GM23338 (cell line): ENCODE measurements at regions not wholly inside any gene's neighbourhood (a gene's known extent, or its start where the extent isn't known, plus 50 kb on each side); places are given as distances from the start of the nearest gene placed in this dataset.

Experiments
- ATAC-seq: fragments of 200-7000 bp; cut with Tn5 transposase; 3 replicates; pipeline ENCODE4 v1.9.1; 2020
- DNase-seq: peaks from one replicate; pipeline ENCODE4 v3.0.0-alpha.2; 2015; ENCODE audit warnings: low spot score
- H2AFZ ChIP-seq: fragments of 200-600 bp; sonication (generic); 2 replicates; pipeline ENCODE4 v1.8.0; 2016; ENCODE audit warnings: antibody characterized with exemption, mild to moderate bottlenecking, moderate library complexity
- H3F3A ChIP-seq: fragments of 200-600 bp; sonication (generic); replicated peaks from 2 replicates; pipeline ENCODE4 v1.8.0; 2017; ENCODE audit warnings: antibody characterized with exemption, mixed run types, low read depth
- H3K27ac ChIP-seq: fragments of 200-600 bp; sonication (generic); 2 replicates; pipeline ENCODE4 v1.6.1; 2016; ENCODE audit warnings: low read depth
- H3K27me3 ChIP-seq: fragments of 200-600 bp; sonication (generic); 2 replicates; pipeline ENCODE4 v1.8.0; 2016; ENCODE audit warnings: mild to moderate bottlenecking, mixed run types, moderate library complexity; ENCODE audit not compliant: insufficient read depth
- H3K36me3 ChIP-seq: fragments of 200-600 bp; sonication (generic); 2 replicates; pipeline ENCODE4 v1.8.0; 2016; ENCODE audit warnings: mild to moderate bottlenecking; ENCODE audit not compliant: insufficient read depth
- H3K4me1 ChIP-seq: fragments of 200-600 bp; sonication (generic); 2 replicates; pipeline ENCODE4 v1.8.0; 2016; ENCODE audit warnings: mild to moderate bottlenecking, moderate library complexity; ENCODE audit not compliant: insufficient read depth
- H3K4me2 ChIP-seq: fragments of 200-600 bp; sonication (generic); 2 replicates; pipeline ENCODE4 v1.7.1; 2017; ENCODE audit warnings: mixed run types
- H3K4me3 ChIP-seq: fragments of 200-600 bp; sonication (generic); 2 replicates; pipeline ENCODE4 v1.6.1; 2016; ENCODE audit warnings: mixed run types
- H3K79me2 ChIP-seq: fragments of 200-600 bp; sonication (generic); replicated peaks from 2 replicates; pipeline ENCODE4 v1.8.0; 2017; ENCODE audit warnings: mild to moderate bottlenecking; ENCODE audit not compliant: insufficient read depth
- H3K9me2 ChIP-seq: fragments of 200-600 bp; sonication (generic); 2 replicates; pipeline ENCODE4 v1.8.0; 2017; ENCODE audit not compliant: insufficient read depth
- H4K20me1 ChIP-seq: fragments of 200-600 bp; sonication (generic); replicated peaks from 2 replicates; pipeline ENCODE4 v1.8.0; 2017; ENCODE audit warnings: mild to moderate bottlenecking; ENCODE audit not compliant: insufficient read depth
- H3K27ac Mint-ChIP-seq: 2 replicates; pipeline ENCODE4 v1.8.0; 2020; ENCODE audit warnings: inconsistent platforms, mild to moderate bottlenecking, moderate library complexity, mixed read lengths
- H3K27me3 Mint-ChIP-seq: 3 replicates; pipeline ENCODE4 v1.8.0; 2022; ENCODE audit warnings: low read depth, mild to moderate bottlenecking, moderate library complexity, mixed read lengths, inconsistent platforms; ENCODE audit not compliant: insufficient read depth, poor library complexity
- H3K36me3 Mint-ChIP-seq: 3 replicates; pipeline ENCODE4 v1.8.0; 2021; ENCODE audit warnings: low read depth, mild to moderate bottlenecking, inconsistent platforms, moderate library complexity, mixed read lengths
- H3K4me1 Mint-ChIP-seq: 3 replicates; pipeline ENCODE4 v1.8.0; 2020; ENCODE audit warnings: mild to moderate bottlenecking, inconsistent platforms, mixed read lengths
- H3K4me3 Mint-ChIP-seq: 3 replicates; pipeline ENCODE4 v1.8.0; 2021; ENCODE audit warnings: moderate library complexity, mild to moderate bottlenecking, inconsistent platforms, mixed read lengths
- H3K9me3 Mint-ChIP-seq: 3 replicates; pipeline ENCODE4 v1.8.0; 2020; ENCODE audit warnings: moderate library complexity, mild to moderate bottlenecking, inconsistent platforms, mixed read lengths
- CREB1 ChIP-seq: fragments of 250-450 bp; sonication (Bioruptor Pico); IDR thresholded peaks from 2 replicates; pipeline ENCODE4 v1.5.0; 2020; ENCODE audit warnings: low read depth, mild to moderate bottlenecking, moderate library complexity
- NANOG ChIP-seq: IDR thresholded peaks from 2 replicates; pipeline ENCODE4 v1.6.1; 2016; ENCODE audit warnings: antibody characterized with exemption, borderline replicate concordance
- POLR2AphosphoS5 ChIP-seq: IDR thresholded peaks from 2 replicates; pipeline ENCODE4 v1.6.1; 2016; ENCODE audit warnings: antibody characterized with exemption, low read depth
- ZNF114 ChIP-seq: fragments of 250-450 bp; sonication (Bioruptor Pico); IDR thresholded peaks from 2 replicates; pipeline ENCODE4 v1.5.0; 2020; ENCODE audit warnings: mild to moderate bottlenecking, moderate library complexity
- TF ChIP-seq, protein P1 (sequence below): fragments of 250-450 bp; sonication (Bioruptor Pico); IDR thresholded peaks from 2 replicates; pipeline ENCODE4 v1.5.0; 2020; ENCODE audit warnings: mild to moderate bottlenecking, moderate library complexity
- TF ChIP-seq, protein P2 (sequence below): IDR thresholded peaks from one replicate; pipeline ENCODE4 v1.6.1; 2018; ENCODE audit warnings: antibody characterized with exemption; ENCODE audit not compliant: unreplicated experiment
- TF ChIP-seq, protein P3 (sequence below): IDR thresholded peaks from 2 replicates; pipeline ENCODE4 v1.6.1; 2016; ENCODE audit warnings: antibody characterized with exemption

DNA sequence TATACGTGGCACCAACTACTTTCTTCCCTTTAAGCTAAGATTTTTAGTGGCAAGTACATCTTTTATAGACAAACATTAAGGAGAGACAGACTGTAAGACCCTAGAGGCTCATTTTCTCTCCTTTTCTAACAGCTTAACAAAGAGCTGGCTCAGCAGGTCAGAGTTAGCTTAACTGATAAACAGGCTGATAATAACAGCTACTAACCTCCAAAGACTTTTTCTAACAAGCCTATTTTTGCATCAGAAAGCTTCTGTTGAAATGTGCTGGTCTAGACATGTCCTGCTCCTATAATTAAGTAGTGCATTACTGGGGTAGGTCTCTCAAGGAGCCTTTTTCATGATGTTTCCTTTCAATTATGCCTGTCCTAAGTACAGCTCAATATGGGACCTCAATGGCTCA, 238.2 kb upstream of the FAM3C start (continued):
- TF ChIP-seq, protein P1, sequence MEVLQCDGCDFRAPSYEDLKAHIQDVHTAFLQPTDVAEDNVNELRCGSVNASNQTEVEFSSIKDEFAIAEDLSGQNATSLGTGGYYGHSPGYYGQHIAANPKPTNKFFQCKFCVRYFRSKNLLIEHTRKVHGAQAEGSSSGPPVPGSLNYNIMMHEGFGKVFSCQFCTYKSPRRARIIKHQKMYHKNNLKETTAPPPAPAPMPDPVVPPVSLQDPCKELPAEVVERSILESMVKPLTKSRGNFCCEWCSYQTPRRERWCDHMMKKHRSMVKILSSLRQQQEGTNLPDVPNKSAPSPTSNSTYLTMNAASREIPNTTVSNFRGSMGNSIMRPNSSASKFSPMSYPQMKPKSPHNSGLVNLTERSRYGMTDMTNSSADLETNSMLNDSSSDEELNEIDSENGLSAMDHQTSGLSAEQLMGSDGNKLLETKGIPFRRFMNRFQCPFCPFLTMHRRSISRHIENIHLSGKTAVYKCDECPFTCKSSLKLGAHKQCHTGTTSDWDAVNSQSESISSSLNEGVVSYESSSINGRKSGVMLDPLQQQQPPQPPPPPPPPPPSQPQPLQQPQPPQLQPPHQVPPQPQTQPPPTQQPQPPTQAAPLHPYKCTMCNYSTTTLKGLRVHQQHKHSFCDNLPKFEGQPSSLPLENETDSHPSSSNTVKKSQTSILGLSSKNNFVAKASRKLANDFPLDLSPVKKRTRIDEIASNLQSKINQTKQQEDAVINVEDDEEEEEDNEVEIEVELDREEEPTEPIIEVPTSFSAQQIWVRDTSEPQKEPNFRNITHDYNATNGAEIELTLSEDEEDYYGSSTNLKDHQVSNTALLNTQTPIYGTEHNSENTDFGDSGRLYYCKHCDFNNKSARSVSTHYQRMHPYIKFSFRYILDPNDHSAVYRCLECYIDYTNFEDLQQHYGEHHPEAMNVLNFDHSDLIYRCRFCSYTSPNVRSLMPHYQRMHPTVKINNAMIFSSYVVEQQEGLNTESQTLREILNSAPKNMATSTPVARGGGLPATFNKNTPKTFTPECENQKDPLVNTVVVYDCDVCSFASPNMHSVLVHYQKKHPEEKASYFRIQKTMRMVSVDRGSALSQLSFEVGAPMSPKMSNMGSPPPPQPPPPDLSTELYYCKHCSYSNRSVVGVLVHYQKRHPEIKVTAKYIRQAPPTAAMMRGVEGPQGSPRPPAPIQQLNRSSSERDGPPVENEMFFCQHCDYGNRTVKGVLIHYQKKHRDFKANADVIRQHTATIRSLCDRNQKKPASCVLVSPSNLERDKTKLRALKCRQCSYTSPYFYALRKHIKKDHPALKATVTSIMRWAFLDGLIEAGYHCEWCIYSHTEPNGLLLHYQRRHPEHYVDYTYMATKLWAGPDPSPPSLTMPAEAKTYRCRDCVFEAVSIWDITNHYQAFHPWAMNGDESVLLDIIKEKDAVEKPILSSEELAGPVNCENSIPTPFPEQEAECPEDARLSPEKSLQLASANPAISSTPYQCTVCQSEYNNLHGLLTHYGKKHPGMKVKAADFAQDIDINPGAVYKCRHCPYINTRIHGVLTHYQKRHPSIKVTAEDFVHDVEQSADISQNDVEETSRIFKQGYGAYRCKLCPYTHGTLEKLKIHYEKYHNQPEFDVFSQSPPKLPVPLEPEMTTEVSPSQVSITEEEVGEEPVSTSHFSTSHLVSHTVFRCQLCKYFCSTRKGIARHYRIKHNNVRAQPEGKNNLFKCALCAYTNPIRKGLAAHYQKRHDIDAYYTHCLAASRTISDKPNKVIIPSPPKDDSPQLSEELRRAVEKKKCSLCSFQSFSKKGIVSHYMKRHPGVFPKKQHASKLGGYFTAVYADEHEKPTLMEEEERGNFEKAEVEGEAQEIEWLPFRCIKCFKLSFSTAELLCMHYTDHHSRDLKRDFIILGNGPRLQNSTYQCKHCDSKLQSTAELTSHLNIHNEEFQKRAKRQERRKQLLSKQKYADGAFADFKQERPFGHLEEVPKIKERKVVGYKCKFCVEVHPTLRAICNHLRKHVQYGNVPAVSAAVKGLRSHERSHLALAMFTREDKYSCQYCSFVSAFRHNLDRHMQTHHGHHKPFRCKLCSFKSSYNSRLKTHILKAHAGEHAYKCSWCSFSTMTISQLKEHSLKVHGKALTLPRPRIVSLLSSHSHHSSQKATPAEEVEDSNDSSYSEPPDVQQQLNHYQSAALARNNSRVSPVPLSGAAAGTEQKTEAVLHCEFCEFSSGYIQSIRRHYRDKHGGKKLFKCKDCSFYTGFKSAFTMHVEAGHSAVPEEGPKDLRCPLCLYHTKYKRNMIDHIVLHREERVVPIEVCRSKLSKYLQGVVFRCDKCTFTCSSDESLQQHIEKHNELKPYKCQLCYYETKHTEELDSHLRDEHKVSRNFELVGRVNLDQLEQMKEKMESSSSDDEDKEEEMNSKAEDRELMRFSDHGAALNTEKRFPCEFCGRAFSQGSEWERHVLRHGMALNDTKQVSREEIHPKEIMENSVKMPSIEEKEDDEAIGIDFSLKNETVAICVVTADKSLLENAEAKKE (CRISPR knock-in tag): no peak
- TF ChIP-seq CREB1 (CRISPR knock-in tag): no peak
- TF ChIP-seq ZNF114 (CRISPR knock-in tag): no peak

DNA sequence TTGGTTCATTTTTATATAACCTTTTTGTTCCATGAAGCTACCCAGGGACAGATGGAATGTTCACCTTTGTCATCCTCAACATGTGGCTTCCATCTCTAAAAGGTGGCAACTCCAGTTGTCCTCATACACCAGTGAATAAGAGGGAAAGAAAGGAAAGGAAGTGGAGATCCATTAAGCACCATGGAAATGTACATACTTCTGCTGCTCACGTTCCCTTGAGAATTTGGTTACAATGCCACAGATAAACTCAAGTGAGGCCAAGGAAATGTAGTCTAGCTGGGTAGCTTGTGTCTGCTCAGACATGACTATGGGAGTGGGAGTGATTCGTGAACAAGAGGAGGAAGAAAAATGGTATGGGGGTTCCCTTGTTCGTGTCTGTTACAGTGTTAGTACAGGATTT, 237.1 kb upstream of the FAM3C start:
- Histone ChIP-seq H3K4me3 (no peak overlapping the region), H4K20me1 (no peaks in the 10 kb centered on the region), H3K9me2 (peaks cover 4% of the 10 kb centered on the region), H3K4me1 (peaks cover 9% of the 10 kb centered on the region; the same call in 1 of the 2 replicates), H2AFZ (peak overlapping the region; percentile 78; the same call in 1 of the 2 replicates), H3K4me2 (no peak overlapping the region), H3K36me3 (no peaks in the 10 kb centered on the region), H3K27ac (no peak overlapping the region), H3K79me2 (no peaks in the 10 kb centered on the region), H3F3A (no peaks in the 10 kb centered on the region), H3K27me3 (no peaks in the 10 kb centered on the region)
- H3K9me3 Mint-ChIP-seq: no peaks in the 10 kb centered on the region
- H3K36me3 Mint-ChIP-seq: peaks cover 11% of the 10 kb centered on the region; the same call in 2 of the 3 replicates
- ATAC-seq: no peak
- peaks cover 14% of the 10 kb centered on the region for H3K4me1 Mint-ChIP-seq
- DNase-seq: no peak
- no peak overlapping the region for H3K4me3 Mint-ChIP-seq
- peak overlapping the region; percentile 33; the same call in 1 of the 2 replicates for H3K27ac Mint-ChIP-seq
- no peak for TF ChIP-seq POLR2AphosphoS5
- peaks cover 2% of the 10 kb centered on the region for H3K27me3 Mint-ChIP-seq

DNA sequence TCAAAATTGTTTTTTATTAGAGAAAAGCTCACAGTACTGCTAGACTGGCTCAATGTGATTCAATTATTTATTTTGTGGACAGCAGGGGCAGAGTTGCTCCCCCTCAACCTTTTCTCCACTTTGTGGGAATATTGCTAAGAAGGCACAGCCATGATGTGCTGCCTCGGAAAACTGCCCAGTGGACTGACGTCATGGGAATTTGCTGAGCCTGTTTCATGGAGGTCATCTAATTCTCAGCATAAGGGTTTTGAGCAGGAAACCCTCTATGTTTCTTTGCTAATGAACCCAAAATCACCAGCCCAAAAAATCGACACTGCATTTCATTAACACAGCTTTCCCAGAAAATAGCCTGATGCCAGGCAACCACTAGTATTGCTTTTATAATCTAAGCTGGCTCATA, 228.8 kb upstream of the FAM3C start:
- H3K36me3 ChIP-seq: no peaks in the 10 kb centered on the region
- H3K4me1 ChIP-seq: peaks cover 7% of the 10 kb centered on the region
- no peaks in the 10 kb centered on the region for H3F3A ChIP-seq
- DNase-seq (no peak), ATAC-seq (no peak)
- Mint-ChIP-seq H3K36me3 (no peaks in the 10 kb centered on the region), H3K27me3 (peaks cover 2% of the 10 kb centered on the region), H3K27ac (no peak overlapping the region; the same call in 1 of the 2 replicates), H3K9me3 (no peaks in the 10 kb centered on the region), H3K4me1 (peaks cover 28% of the 10 kb centered on the region), H3K4me3 (no peak overlapping the region)
- no peaks in the 10 kb centered on the region for H4K20me1 ChIP-seq
- no peaks in the 10 kb centered on the region for H3K9me2 ChIP-seq
- H3K4me2 ChIP-seq: no peak overlapping the region
- peak overlapping the region; percentile 20 for H2AFZ ChIP-seq
- H3K27ac ChIP-seq: no peak overlapping the region
- no peaks in the 10 kb centered on the region for H3K79me2 ChIP-seq
- H3K4me3 ChIP-seq: no peak overlapping the region
- H3K27me3 ChIP-seq: no peaks in the 10 kb centered on the region
- TF ChIP-seq NANOG: no peak
- TF ChIP-seq, protein P2, sequence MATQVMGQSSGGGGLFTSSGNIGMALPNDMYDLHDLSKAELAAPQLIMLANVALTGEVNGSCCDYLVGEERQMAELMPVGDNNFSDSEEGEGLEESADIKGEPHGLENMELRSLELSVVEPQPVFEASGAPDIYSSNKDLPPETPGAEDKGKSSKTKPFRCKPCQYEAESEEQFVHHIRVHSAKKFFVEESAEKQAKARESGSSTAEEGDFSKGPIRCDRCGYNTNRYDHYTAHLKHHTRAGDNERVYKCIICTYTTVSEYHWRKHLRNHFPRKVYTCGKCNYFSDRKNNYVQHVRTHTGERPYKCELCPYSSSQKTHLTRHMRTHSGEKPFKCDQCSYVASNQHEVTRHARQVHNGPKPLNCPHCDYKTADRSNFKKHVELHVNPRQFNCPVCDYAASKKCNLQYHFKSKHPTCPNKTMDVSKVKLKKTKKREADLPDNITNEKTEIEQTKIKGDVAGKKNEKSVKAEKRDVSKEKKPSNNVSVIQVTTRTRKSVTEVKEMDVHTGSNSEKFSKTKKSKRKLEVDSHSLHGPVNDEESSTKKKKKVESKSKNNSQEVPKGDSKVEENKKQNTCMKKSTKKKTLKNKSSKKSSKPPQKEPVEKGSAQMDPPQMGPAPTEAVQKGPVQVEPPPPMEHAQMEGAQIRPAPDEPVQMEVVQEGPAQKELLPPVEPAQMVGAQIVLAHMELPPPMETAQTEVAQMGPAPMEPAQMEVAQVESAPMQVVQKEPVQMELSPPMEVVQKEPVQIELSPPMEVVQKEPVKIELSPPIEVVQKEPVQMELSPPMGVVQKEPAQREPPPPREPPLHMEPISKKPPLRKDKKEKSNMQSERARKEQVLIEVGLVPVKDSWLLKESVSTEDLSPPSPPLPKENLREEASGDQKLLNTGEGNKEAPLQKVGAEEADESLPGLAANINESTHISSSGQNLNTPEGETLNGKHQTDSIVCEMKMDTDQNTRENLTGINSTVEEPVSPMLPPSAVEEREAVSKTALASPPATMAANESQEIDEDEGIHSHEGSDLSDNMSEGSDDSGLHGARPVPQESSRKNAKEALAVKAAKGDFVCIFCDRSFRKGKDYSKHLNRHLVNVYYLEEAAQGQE: no peak
- TF ChIP-seq, protein P3, sequence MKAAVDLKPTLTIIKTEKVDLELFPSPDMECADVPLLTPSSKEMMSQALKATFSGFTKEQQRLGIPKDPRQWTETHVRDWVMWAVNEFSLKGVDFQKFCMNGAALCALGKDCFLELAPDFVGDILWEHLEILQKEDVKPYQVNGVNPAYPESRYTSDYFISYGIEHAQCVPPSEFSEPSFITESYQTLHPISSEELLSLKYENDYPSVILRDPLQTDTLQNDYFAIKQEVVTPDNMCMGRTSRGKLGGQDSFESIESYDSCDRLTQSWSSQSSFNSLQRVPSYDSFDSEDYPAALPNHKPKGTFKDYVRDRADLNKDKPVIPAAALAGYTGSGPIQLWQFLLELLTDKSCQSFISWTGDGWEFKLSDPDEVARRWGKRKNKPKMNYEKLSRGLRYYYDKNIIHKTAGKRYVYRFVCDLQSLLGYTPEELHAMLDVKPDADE: no peak
